ENCODE measurements at regions not wholly inside any gene's neighbourhood (a gene's known extent, or its start where the extent isn't known, plus 50 kb on each side); places are given as distances from the start of the nearest gene placed in this dataset.

DNA sequence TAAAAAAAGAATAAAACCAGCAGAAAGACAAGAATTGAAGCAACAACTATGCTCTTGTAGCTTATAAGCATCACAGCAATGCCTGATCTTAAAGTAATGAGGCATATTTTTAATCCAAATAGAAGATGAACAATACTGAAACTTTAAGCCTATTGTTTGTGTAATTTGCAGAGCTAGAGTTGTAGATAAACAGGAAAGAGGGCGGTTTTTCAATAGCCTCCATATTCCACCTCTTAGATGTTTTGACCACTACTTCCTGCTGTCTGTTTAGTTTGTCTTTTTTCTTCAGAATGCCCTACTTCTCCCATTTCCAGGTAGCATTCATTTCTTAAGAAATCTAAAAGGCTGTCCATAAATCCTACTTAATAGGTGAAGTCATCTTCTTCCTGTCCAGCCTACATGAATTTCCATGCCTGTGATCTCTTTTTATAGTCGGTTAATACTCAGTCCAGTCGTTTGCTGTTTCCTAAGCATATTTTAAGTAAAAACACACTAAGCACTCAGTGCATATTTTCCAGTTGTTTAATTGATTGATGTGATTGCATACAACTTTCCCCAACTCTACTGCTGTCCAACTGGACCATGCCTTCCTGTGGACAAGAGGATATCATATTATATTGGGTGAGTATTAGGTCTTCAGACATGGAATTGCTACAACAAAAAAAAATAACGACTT, 308.1 kb downstream of the TFEC start:
- no peaks in the 10 kb centered on the region for H3K9me3 ChIP-seq
- H3K27me3 ChIP-seq (ENCODE audit: low read depth) = no peaks in the 10 kb centered on the region
- no peaks in the 10 kb centered on the region for H3K4me1 ChIP-seq
- no peak for ATAC-seq
- H3K27ac ChIP-seq = no peak overlapping the region
- no peaks in the 10 kb centered on the region for H3K36me3 ChIP-seq
- intact Hi-C loops (cut with DNase I) = no loop called here
- H3K4me3 ChIP-seq = no peak overlapping the region
- DNase-seq = no peak
- TF ChIP-seq, protein P1, sequence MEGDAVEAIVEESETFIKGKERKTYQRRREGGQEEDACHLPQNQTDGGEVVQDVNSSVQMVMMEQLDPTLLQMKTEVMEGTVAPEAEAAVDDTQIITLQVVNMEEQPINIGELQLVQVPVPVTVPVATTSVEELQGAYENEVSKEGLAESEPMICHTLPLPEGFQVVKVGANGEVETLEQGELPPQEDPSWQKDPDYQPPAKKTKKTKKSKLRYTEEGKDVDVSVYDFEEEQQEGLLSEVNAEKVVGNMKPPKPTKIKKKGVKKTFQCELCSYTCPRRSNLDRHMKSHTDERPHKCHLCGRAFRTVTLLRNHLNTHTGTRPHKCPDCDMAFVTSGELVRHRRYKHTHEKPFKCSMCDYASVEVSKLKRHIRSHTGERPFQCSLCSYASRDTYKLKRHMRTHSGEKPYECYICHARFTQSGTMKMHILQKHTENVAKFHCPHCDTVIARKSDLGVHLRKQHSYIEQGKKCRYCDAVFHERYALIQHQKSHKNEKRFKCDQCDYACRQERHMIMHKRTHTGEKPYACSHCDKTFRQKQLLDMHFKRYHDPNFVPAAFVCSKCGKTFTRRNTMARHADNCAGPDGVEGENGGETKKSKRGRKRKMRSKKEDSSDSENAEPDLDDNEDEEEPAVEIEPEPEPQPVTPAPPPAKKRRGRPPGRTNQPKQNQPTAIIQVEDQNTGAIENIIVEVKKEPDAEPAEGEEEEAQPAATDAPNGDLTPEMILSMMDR (IDR thresholded peaks at IDR 0.05) = no peak

GRCh38 chr7:115721293-115722217, 309.0 kb downstream of the TFEC start:
- Histone ChIP-seq H3K27ac (no peak overlapping the region), H3K9me3 (no peaks in the 10 kb centered on the region), H3K4me1 (no peaks in the 10 kb centered on the region), H3K4me3 (no peak overlapping the region), H3K36me3 (no peaks in the 10 kb centered on the region), H3K27me3 (ENCODE audit: low read depth) (no peaks in the 10 kb centered on the region)
- TF ChIP-seq, protein P1 (IDR thresholded peaks at IDR 0.05) = no peak
- ATAC-seq = no peak
- intact Hi-C loops (cut with DNase I) = no loop called here
- DNase-seq = no peak

DNA sequence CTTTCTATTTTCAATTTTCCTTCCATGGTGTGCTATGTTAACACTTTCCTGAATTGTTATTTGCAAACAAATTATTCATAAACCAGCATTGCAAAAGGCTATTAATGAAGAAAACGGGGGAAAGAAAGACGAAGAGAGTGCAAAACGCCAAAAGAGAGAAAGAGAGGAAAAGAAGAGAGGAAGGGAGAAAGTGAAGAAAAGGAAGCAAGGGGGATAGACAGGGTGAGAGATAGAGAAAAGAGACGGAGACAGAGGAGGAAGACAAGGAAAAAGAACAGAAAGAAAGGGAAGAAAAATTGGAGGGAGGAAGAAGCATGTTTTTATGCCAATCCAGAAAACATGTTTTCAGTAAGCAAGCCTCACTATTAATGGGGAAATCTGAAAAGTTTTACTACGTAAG, 310.6 kb downstream of the TFEC start:
- Histone ChIP-seq H3K4me3 (no peak overlapping the region), H3K27ac (no peak overlapping the region), H3K4me1 (no peaks in the 10 kb centered on the region), H3K36me3 (no peaks in the 10 kb centered on the region), H3K9me3 (no peaks in the 10 kb centered on the region), H3K27me3 (ENCODE audit: low read depth) (no peaks in the 10 kb centered on the region)
- ATAC-seq (no peak), DNase-seq (no peak)
- TF ChIP-seq, protein P1 (IDR thresholded peaks at IDR 0.05) = no peak
- intact Hi-C loops (cut with DNase I) = no loop called here

DNA sequence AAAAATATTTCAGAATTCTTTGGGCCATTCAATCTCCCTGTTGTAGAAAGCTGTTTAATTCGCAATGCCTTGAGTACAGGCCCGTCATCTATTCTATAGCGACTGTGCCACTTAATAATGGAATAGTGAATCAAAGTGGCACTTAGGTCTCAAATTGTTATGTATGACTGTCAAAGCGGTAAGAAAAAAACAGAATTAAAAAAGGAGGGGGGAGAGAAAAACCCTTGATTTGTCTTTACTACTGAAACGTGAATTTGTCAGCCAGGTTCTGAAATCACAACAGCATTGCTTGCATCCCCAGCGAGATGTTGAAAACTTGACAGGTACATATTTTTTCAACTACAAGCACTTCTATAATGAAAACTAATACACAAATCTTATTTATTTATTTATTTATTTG, 320.9 kb downstream of the TFEC start:
- no peaks in the 10 kb centered on the region for H3K27me3 ChIP-seq (ENCODE audit: low read depth)
- DNase-seq (no peak), ATAC-seq (no peak)
- H3K27ac ChIP-seq = no peak overlapping the region
- no peak overlapping the region for H3K4me3 ChIP-seq
- H3K9me3 ChIP-seq = no peaks in the 10 kb centered on the region
- TF ChIP-seq, protein P1 (IDR thresholded peaks at IDR 0.05) = no peak
- intact Hi-C loops (cut with DNase I) = no loop called here
- no peaks in the 10 kb centered on the region for H3K36me3 ChIP-seq
- no peaks in the 10 kb centered on the region for H3K4me1 ChIP-seq

GRCh38 chr7:115708013-115708341, 322.6 kb downstream of the TFEC start:
- intact Hi-C loops (cut with DNase I) = no loop called here
- H3K4me3 ChIP-seq = no peak overlapping the region
- H3K9me3 ChIP-seq = no peaks in the 10 kb centered on the region
- no peak for ATAC-seq
- no peaks in the 10 kb centered on the region for H3K27me3 ChIP-seq (ENCODE audit: low read depth)
- no peak overlapping the region for H3K27ac ChIP-seq
- TF ChIP-seq, protein P1 (IDR thresholded peaks at IDR 0.05) = no peak
- DNase-seq = no peak
- no peaks in the 10 kb centered on the region for H3K4me1 ChIP-seq
- no peaks in the 10 kb centered on the region for H3K36me3 ChIP-seq

Measured in lower lobe of right lung (tissue), 2 donors.